K562 (cell line): ENCODE measurements at regions not wholly inside any gene's neighbourhood (a gene's known extent, or its start where the extent isn't known, plus 50 kb on each side); places are given as distances from the start of the nearest gene placed in this dataset.
"Not testable (repeated sequence)": the region's sequence is repeated elsewhere in the genome, so short reads cannot be mapped to it uniquely, and the experiment has no call there.

Experiments used
- ATAC-seq: fragments of 200-7000 bp; cut with Tn5 transposase; 3 replicates; pipeline ENCODE4 v1.9.1; 2020; ENCODE audit warnings: moderate library complexity
- BruUV-seq: library from RNA; stranded (reverse); fragments of 400-500 nt; replicated peaks from 2 replicates; lab custom pipeline; 2021; lab: Mats Ljungman, UMichigan
- CTCF ChIA-PET: fragments of 300-600 bp; formaldehyde crosslinking; extraction: SDS; loops from one replicate; lab custom pipeline; 2021; ENCODE audit warnings: low intra/inter-chr PET ratio; lab: Yijun Ruan, JAX
- POLR2A ChIA-PET: fragments of 300-600, 350-650 bp; sonication (Branson Sonifier 250); formaldehyde crosslinking; extraction: SDS; loops from one replicate; lab custom pipeline; 2021; ENCODE audit warnings: antibody characterized with exemption, inconsistent platforms; lab: Yijun Ruan, JAX
- DNase-seq, 4 experiments: peaks; one replicate each; pipeline versions ENCODE4 v3.0.0 to v3.0.0-alpha.2; 2011 to 2018; ENCODE audit warnings: low spot score in 3 of 4, mixed read lengths in 3 of 4; ENCODE audit errors: extremely low read depth in 1 of 4
- FAIRE-seq: peaks from 2 replicates; lab custom pipeline; 2011; peaks lifted over from hg19 to GRCh38; lab: Jason Lieb, UNC
- H2AFZ ChIP-seq: 2 replicates; pipeline ENCODE4 v1.6.0; 2011; ENCODE audit warnings: low read depth, low read length, control low read depth, inconsistent platforms
- H3K27ac ChIP-seq: fragments of 200-600 bp; 3 replicates; pipeline ENCODE4 v1.8.0; 2011; ENCODE audit warnings: low read depth, mild to moderate bottlenecking, control low read depth, inconsistent platforms, low read length, moderate library complexity, mixed read lengths; ENCODE audit errors: extremely low read depth
- H3K27me3 ChIP-seq, 2 experiments: fragments of 300-600 bp in 1 of 2; 2 replicates in 1 of 2; 3 replicates in 1 of 2; pipeline versions ENCODE4 v1.6.0 to v1.8.0; 2011; ENCODE audit warnings: inconsistent platforms in 2 of 2, low read length in 2 of 2, mild to moderate bottlenecking in 1 of 2, mixed read lengths in 1 of 2, moderate library complexity in 1 of 2; ENCODE audit not compliant: control insufficient read depth in 2 of 2, insufficient read depth in 2 of 2
- H3K36me3 ChIP-seq: fragments of 300-600 bp; 3 replicates; pipeline ENCODE4 v1.8.0; 2011; ENCODE audit warnings: mild to moderate bottlenecking, low read length, inconsistent platforms; ENCODE audit not compliant: control insufficient read depth, insufficient read depth
- H3K4me1 ChIP-seq, 2 experiments: fragments of 200-600 bp in 1 of 2; replicated peaks in 1 of 2; 2 replicates in 1 of 2; 3 replicates in 1 of 2; pipeline versions ENCODE4 v1.5.1 to v1.8.0; 2011; ENCODE audit warnings: inconsistent platforms in 2 of 2, low read length in 2 of 2, mild to moderate bottlenecking in 1 of 2, mixed read lengths in 1 of 2, moderate library complexity in 1 of 2; ENCODE audit not compliant: control insufficient read depth in 2 of 2, insufficient read depth in 2 of 2
- H3K4me2 ChIP-seq: 2 replicates; pipeline ENCODE4 v1.6.1; 2011; ENCODE audit warnings: low read length, control low read depth, inconsistent platforms, mixed read lengths; ENCODE audit not compliant: insufficient read depth
- H3K4me3 ChIP-seq: fragments of 200-600 bp; sonication (generic), shearing (Covaris generic); 2 replicates; pipeline ENCODE4 v1.5.1; 2016; ENCODE audit warnings: control low read depth, inconsistent platforms
- H3K79me2 ChIP-seq: fragments of 200-600 bp; 3 replicates; pipeline ENCODE4 v1.8.0; 2011; ENCODE audit warnings: low read length, inconsistent platforms; ENCODE audit not compliant: control insufficient read depth, insufficient read depth
- H3K9ac ChIP-seq, 2 experiments: 2 replicates each; pipeline versions ENCODE4 v1.6.0 to v1.6.1; 2011; ENCODE audit warnings: low read depth in 2 of 2, low read length in 2 of 2, control low read depth in 1 of 2, inconsistent platforms in 1 of 2, mild to moderate bottlenecking in 1 of 2, mixed read lengths in 1 of 2; ENCODE audit not compliant: insufficient read depth in 1 of 2
- H3K9me1 ChIP-seq: one replicate; pipeline ENCODE4 v1.6.0; 2011; ENCODE audit warnings: inconsistent platforms, mild to moderate bottlenecking, low read length, moderate library complexity; ENCODE audit not compliant: control insufficient read depth, insufficient read depth
- H3K9me3 ChIP-seq: replicated peaks from 2 replicates; pipeline ENCODE4 v1.5.1; 2011; ENCODE audit warnings: low read depth, low read length, inconsistent platforms; ENCODE audit not compliant: control insufficient read depth, insufficient read depth
- H4K20me1 ChIP-seq: replicated peaks from 2 replicates; pipeline ENCODE4 v1.6.1; 2011; ENCODE audit warnings: low read length, inconsistent platforms, mixed read lengths; ENCODE audit not compliant: control insufficient read depth, insufficient read depth
- CHD1 ChIP-seq: fragments of 200-600 bp; sonication (generic); IDR thresholded peaks from one replicate; pipeline ENCODE4 v1.6.1; 2012; ENCODE audit warnings: mild to moderate bottlenecking, moderate library complexity, low read length, inconsistent platforms
- EZH2 ChIP-seq: IDR thresholded peaks from 2 replicates; pipeline ENCODE4 v1.6.1; 2012; ENCODE audit warnings: low read depth, mild to moderate bottlenecking, inconsistent platforms, low read length, borderline replicate concordance
- SMC3 ChIP-seq: conservative IDR thresholded peaks from 2 replicates; pipeline ENCODE4 v1.6.1; 2011; ENCODE audit warnings: low read depth, low read length, improper control_type of control experiment; ENCODE audit not compliant: insufficient read depth
- ZFP36 ChIP-seq: fragments of 150-350 bp; IDR thresholded peaks from 2 replicates; pipeline ENCODE4 v1.6.1; 2018; ENCODE audit warnings: low read length, low read depth; ENCODE audit not compliant: partially characterized antibody
- ZNF76 ChIP-seq: fragments of 250-450 bp; sonication (Bioruptor Pico); IDR thresholded peaks from 2 replicates; pipeline ENCODE4 v1.4.0; 2020; ENCODE audit warnings: mild to moderate bottlenecking, moderate library complexity, borderline replicate concordance
- ZNF780A ChIP-seq: fragments of 250-450 bp; sonication (Bioruptor Pico); IDR thresholded peaks from 2 replicates; pipeline ENCODE4 v1.5.0; 2021; ENCODE audit warnings: mild to moderate bottlenecking
- WGBS: fragments of 100-300 bp; shearing (Covaris generic); methylation state at CpG from one replicate; pipeline ENCODE4 v1.1.6; 2016; ENCODE audit warnings: low coverage, mixed read lengths; ENCODE audit not compliant: insufficient coverage; ENCODE audit errors: missing lambda C conversion rate; 5-methylcytosine and 5-hydroxymethylcytosine counted together
- in situ Hi-C: fragments of 300-500 bp; cut with MboI; formaldehyde crosslinking; loops from 4 replicates; pipeline ENCODE4 v1.15.0; 2018; ENCODE audit warnings: inconsistent platforms, mixed read lengths
- intact Hi-C: fragments of 100-400 bp; cut with micrococcal nuclease; formaldehyde crosslinking; loops from 2 replicates; pipeline ENCODE4 v1.14.2; 2022
- TF ChIP-seq, protein P1 (sequence below), 3 experiments: fragments of 200-800 bp in 1 of 3; fragments of 250-450 bp in 1 of 3; fragments of 450-650 bp in 1 of 3; sonication (Bioruptor Pico) in 1 of 3; sonication (Bioruptor generic) in 1 of 3; formaldehyde crosslinking in 1 of 3; IDR thresholded peaks; 2 replicates each; pipeline versions ENCODE4 v1.6.1 to v1.8.0; 2016 to 2022; ENCODE audit warnings: mild to moderate bottlenecking in 2 of 3, missing genetic modification characterization in 2 of 3, missing compliant biosample characterization in 1 of 3, moderate library complexity in 1 of 3
- TF ChIP-seq, protein P2 (sequence below): fragments of 450-650 bp; formaldehyde crosslinking; IDR thresholded peaks from 2 replicates; pipeline ENCODE4 v1.4.0; 2020; ENCODE audit warnings: mild to moderate bottlenecking, moderate library complexity

DNA sequence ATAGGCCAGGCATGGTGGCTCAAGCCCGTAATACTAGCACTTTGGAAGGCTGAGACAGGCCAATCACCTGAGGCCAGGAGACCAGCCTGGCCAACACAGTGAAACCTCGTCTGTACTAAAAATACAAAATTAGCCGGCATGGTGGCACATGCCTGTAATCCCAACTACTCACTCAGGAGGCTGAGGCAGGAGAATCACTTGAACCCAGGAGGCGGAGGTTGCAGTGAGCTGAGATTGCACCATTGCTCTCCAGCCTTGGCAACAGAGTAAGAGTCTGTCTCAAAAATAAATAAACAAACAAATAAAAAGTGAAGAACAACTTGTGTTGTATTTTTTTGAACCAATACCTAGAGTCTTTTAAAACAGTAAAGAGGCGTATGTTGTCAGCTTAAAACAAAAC lies 212.1 kb downstream of the PTPRC start:
- CTCF ChIA-PET, H2AFZ ChIP-seq, H3K9me3 ChIP-seq, H3K27ac ChIP-seq, H3K9me1 ChIP-seq, H3K27me3 ChIP-seq, DNase-seq, H3K9ac ChIP-seq, intact Hi-C loops, H3K4me3 ChIP-seq, H4K20me1 ChIP-seq, BruUV-seq, H3K4me1 ChIP-seq, H3K4me2 ChIP-seq, in situ Hi-C loops, ATAC-seq, H3K36me3 ChIP-seq, H3K79me2 ChIP-seq, FAIRE-seq: not testable (repeated sequence)
- 0% methylated on average over 5 of the region's 5 CpGs for WGBS
- POLR2A ChIA-PET = interaction anchor here (0.6 kb wide), 1 partner anchor 16 kb away, joined by 4 read pairs; no protein-coding TSS in a partner anchor

DNA sequence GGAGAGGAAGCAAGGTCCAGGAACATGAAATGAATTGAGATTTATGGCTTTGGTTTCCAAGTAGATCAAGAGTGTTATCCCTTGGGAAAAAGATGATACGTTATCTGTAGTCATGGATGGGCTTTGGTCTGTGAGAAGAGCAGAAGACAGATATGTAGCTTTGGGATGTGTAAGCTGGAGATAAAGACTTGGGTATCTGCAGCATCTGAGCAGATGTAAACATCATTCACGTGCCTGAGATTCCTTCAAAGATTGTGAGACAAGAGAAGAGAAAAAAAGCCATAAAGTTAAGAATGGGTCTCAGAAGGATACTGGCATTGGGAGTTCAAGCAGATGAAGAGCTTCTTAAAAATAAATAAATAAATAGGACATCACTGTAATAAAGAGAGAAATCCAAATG lies 217.8 kb downstream of the PTPRC start:
- no peak overlapping the region for H3K9ac ChIP-seq
- no peak overlapping the region for H3K4me3 ChIP-seq
- no peak overlapping the region for H2AFZ ChIP-seq
- no peaks in the 10 kb centered on the region for H3K27me3 ChIP-seq
- FAIRE-seq (no peak), DNase-seq (no peak), ATAC-seq (no peak)
- no peaks in the 10 kb centered on the region for H3K9me1 ChIP-seq
- intact Hi-C loops = no loop called here
- H4K20me1 ChIP-seq = no peaks in the 10 kb centered on the region
- in situ Hi-C loops = no loop called here
- BruUV-seq = no TSS peak
- no peaks in the 10 kb centered on the region for H3K9me3 ChIP-seq
- H3K4me2 ChIP-seq = no peak overlapping the region
- no peaks in the 10 kb centered on the region for H3K4me1 ChIP-seq
- POLR2A ChIA-PET = no interaction called here
- H3K79me2 ChIP-seq = no peaks in the 10 kb centered on the region
- no peak overlapping the region for H3K27ac ChIP-seq
- 0% methylated on average over 2 of the region's 2 CpGs for WGBS
- CTCF ChIA-PET = no interaction called here
- H3K36me3 ChIP-seq = no peaks in the 10 kb centered on the region
- TF ChIP-seq, protein P1, sequence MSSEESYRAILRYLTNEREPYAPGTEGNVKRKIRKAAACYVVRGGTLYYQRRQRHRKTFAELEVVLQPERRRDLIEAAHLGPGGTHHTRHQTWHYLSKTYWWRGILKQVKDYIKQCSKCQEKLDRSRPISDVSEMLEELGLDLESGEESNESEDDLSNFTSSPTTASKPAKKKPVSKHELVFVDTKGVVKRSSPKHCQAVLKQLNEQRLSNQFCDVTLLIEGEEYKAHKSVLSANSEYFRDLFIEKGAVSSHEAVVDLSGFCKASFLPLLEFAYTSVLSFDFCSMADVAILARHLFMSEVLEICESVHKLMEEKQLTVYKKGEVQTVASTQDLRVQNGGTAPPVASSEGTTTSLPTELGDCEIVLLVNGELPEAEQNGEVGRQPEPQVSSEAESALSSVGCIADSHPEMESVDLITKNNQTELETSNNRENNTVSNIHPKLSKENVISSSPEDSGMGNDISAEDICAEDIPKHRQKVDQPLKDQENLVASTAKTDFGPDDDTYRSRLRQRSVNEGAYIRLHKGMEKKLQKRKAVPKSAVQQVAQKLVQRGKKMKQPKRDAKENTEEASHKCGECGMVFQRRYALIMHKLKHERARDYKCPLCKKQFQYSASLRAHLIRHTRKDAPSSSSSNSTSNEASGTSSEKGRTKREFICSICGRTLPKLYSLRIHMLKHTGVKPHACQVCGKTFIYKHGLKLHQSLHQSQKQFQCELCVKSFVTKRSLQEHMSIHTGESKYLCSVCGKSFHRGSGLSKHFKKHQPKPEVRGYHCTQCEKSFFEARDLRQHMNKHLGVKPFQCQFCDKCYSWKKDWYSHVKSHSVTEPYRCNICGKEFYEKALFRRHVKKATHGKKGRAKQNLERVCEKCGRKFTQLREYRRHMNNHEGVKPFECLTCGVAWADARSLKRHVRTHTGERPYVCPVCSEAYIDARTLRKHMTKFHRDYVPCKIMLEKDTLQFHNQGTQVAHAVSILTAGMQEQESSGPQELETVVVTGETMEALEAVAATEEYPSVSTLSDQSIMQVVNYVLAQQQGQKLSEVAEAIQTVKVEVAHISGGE (CRISPR knock-in tag; IDR thresholded peaks at IDR 0.05) = no peak
- no peak for TF ChIP-seq ZNF780A (CRISPR knock-in tag)
- TF ChIP-seq, protein P2, sequence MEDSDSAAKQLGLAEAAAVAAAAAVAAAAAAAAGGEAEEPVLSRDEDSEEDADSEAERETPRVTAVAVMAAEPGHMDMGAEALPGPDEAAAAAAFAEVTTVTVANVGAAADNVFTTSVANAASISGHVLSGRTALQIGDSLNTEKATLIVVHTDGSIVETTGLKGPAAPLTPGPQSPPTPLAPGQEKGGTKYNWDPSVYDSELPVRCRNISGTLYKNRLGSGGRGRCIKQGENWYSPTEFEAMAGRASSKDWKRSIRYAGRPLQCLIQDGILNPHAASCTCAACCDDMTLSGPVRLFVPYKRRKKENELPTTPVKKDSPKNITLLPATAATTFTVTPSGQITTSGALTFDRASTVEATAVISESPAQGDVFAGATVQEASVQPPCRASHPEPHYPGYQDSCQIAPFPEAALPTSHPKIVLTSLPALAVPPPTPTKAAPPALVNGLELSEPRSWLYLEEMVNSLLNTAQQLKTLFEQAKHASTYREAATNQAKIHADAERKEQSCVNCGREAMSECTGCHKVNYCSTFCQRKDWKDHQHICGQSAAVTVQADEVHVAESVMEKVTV (CRISPR knock-in tag) = no peak
- no peak for TF ChIP-seq ZNF76 (CRISPR knock-in tag)
- TF ChIP-seq SMC3 = no peak
- no peak for TF ChIP-seq EZH2
- TF ChIP-seq CHD1 = no peak
- TF ChIP-seq ZFP36 = no peak
